CD4-positive, alpha-beta T cell (primary cell): ENCODE measurements at regions not wholly inside any gene's neighbourhood (a gene's known extent, or its start where the extent isn't known, plus 50 kb on each side); places are given as distances from the start of the nearest gene placed in this dataset.
"Not testable (repeated sequence)": the region's sequence is repeated elsewhere in the genome, so short reads cannot be mapped to it uniquely, and the experiment has no call there.

Experiments used
- ATAC-seq: fragments of 200-7000 bp; cut with Tn5 transposase; one replicate; pipeline ENCODE4 v1.10.0; 2022; ENCODE audit warnings: mild to moderate bottlenecking; ENCODE audit not compliant: poor library complexity
- CTCF ChIA-PET: fragments of 350-600 bp; sonication (Branson Sonifier 250); formaldehyde crosslinking; loops from one replicate; lab custom pipeline; 2021; ENCODE audit warnings: antibody characterized with exemption, inconsistent platforms; lab: Charles Lee
- POLR2A ChIA-PET: fragments of 350-600 bp; sonication (Branson Sonifier 250); formaldehyde crosslinking; loops from one replicate; lab custom pipeline; 2021; ENCODE audit warnings: antibody characterized with exemption, inconsistent platforms; lab: Charles Lee
- DNase-seq, 14 experiments: peaks; one replicate each; pipeline ENCODE4 v3.0.0-alpha.2; 2013 to 2020; ENCODE audit warnings: mixed read lengths in 2 of 14
- H3K27ac ChIP-seq, 2 donors: one replicate each; pipeline versions ENCODE4 v1.5.1 to v1.7.0; 2013; ENCODE audit warnings: low read length in 2 of 2, low read depth in 1 of 2, mild to moderate bottlenecking in 1 of 2
- H3K27me3 ChIP-seq, 2 experiments: 1 replicate in 1 of 2; 2 replicates in 1 of 2; pipeline versions ENCODE4 v1.6.1 to v1.7.0; 2013; ENCODE audit warnings: low read length in 2 of 2, control low read depth in 1 of 2, mild to moderate bottlenecking in 1 of 2, moderate library complexity in 1 of 2; ENCODE audit not compliant: insufficient read depth in 2 of 2, control insufficient read depth in 1 of 2
- H3K36me3 ChIP-seq: one replicate; pipeline ENCODE4 v1.6.1; 2013; ENCODE audit warnings: low read length, control low read depth; ENCODE audit not compliant: insufficient read depth
- H3K4me1 ChIP-seq: one replicate; pipeline ENCODE4 v1.6.1; 2013; ENCODE audit warnings: low read length, control low read depth; ENCODE audit not compliant: insufficient read depth
- H3K4me3 ChIP-seq: one replicate; pipeline ENCODE4 v1.5.1; 2013; ENCODE audit warnings: mild to moderate bottlenecking, low read length, moderate library complexity
- H3K9me3 ChIP-seq, 2 experiments: 1 replicate in 1 of 2; 2 replicates in 1 of 2; pipeline versions ENCODE4 v1.6.1 to v1.7.0; 2013; ENCODE audit warnings: low read length in 2 of 2, mild to moderate bottlenecking in 2 of 2, control low read depth in 1 of 2, moderate library complexity in 1 of 2; ENCODE audit not compliant: control insufficient read depth in 1 of 2, insufficient read depth in 1 of 2
- H3K27ac Mint-ChIP-seq: one replicate; pipeline ENCODE4 v1.8.0; 2020; ENCODE audit warnings: mixed read lengths
- H3K27me3 Mint-ChIP-seq: one replicate; pipeline ENCODE4 v1.8.0; 2021; ENCODE audit warnings: mixed read lengths
- H3K36me3 Mint-ChIP-seq: one replicate; pipeline ENCODE4 v1.8.0; 2021; ENCODE audit warnings: low read depth, mixed read lengths
- H3K4me1 Mint-ChIP-seq: one replicate; pipeline ENCODE4 v1.8.0; 2021; ENCODE audit warnings: low read depth, mixed read lengths
- H3K4me3 Mint-ChIP-seq: one replicate; pipeline ENCODE4 v1.8.0; 2020; ENCODE audit warnings: mild to moderate bottlenecking, mixed read lengths
- H3K9me3 Mint-ChIP-seq: one replicate; pipeline ENCODE4 v1.8.0; 2020; ENCODE audit warnings: mixed read lengths
- intact Hi-C, 2 experiments: fragments of 100-400 bp; cut with DNase I in 1 of 2; cut with micrococcal nuclease in 1 of 2; formaldehyde crosslinking; loops; one replicate each; pipeline versions ENCODE4 v1.15.1 to v1.9.0; 2023 to 2025; cut with DNase I, micrococcal nuclease
- TF ChIP-seq, protein P1 (sequence below): fragments of 200-600 bp; IDR thresholded peaks from one replicate; pipeline ENCODE4 v1.8.0; 2022; ENCODE audit warnings: antibody characterized with exemption, mild to moderate bottlenecking

DNA sequence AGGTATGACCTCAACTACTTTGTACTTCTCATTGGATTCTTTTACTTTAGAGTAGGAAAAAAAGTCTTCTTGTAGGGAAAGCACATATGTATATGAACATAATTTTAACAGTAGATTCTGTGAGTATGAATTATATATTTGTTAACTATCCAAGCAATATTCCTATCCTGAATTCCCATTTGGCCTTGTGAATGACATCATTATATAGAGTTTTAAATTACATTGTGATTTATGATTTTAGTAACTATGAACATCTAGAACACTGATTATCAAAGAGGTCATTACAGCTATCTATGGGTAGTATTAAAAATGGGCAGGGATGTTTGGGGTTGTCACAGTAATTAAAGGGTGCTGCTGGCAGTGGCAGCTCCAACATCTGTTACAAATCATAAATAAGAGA is 163.9 kb upstream of the TFAP2D start:
- H3K4me1 ChIP-seq: no peaks in the 10 kb centered on the region
- ChIA-PET CTCF (no interaction called here), POLR2A (no interaction called here)
- no peaks in the 10 kb centered on the region for H3K9me3 ChIP-seq
- H3K4me3 ChIP-seq: no peak overlapping the region
- no peak for ATAC-seq
- no peak for DNase-seq
- Mint-ChIP-seq H3K27ac (no peak overlapping the region), H3K4me1 (no peaks in the 10 kb centered on the region), H3K36me3 (no peaks in the 10 kb centered on the region), H3K27me3 (no peaks in the 10 kb centered on the region), H3K9me3 (peaks cover 3% of the 10 kb centered on the region), H3K4me3 (no peak overlapping the region)
- intact Hi-C loops: no loop called here
- TF ChIP-seq, protein P1, sequence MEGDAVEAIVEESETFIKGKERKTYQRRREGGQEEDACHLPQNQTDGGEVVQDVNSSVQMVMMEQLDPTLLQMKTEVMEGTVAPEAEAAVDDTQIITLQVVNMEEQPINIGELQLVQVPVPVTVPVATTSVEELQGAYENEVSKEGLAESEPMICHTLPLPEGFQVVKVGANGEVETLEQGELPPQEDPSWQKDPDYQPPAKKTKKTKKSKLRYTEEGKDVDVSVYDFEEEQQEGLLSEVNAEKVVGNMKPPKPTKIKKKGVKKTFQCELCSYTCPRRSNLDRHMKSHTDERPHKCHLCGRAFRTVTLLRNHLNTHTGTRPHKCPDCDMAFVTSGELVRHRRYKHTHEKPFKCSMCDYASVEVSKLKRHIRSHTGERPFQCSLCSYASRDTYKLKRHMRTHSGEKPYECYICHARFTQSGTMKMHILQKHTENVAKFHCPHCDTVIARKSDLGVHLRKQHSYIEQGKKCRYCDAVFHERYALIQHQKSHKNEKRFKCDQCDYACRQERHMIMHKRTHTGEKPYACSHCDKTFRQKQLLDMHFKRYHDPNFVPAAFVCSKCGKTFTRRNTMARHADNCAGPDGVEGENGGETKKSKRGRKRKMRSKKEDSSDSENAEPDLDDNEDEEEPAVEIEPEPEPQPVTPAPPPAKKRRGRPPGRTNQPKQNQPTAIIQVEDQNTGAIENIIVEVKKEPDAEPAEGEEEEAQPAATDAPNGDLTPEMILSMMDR: no peak
- H3K27me3 ChIP-seq: no peaks in the 10 kb centered on the region
- no peaks in the 10 kb centered on the region for H3K36me3 ChIP-seq
- no peak overlapping the region for H3K27ac ChIP-seq

DNA sequence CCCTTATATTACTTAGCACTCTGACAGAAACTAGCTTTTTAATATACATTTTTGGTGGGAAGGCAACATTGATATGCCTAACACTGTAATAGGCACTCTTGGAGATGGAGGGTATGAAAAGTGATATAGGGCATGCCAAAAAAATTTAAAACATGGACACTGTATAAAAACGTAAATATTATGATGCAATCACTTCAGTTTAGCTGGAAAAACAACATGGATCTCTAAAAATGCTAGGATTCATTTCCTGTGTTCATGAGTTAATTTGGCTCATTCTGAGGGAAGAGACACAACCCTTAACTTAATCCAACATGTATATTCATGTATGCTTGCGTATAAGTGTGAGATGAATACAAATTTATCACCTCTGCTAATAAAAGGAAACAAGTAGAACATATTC is 157.3 kb upstream of the TFAP2D start:
- Histone ChIP-seq H3K27me3 (no peaks in the 10 kb centered on the region), H3K36me3 (no peaks in the 10 kb centered on the region), H3K9me3 (peaks cover 0 to 3% of the 10 kb centered on the region in 2 experiments), H3K4me1 (no peaks in the 10 kb centered on the region), H3K27ac (no peak overlapping the region), H3K4me3 (no peak overlapping the region)
- Mint-ChIP-seq H3K36me3 (no peaks in the 10 kb centered on the region), H3K4me1 (no peaks in the 10 kb centered on the region), H3K9me3 (peaks cover 4% of the 10 kb centered on the region), H3K27me3 (no peaks in the 10 kb centered on the region), H3K4me3 (no peak overlapping the region), H3K27ac (no peak overlapping the region)
- DNase-seq (no peak), ATAC-seq (no peak)
- intact Hi-C loops: no loop called here
- CTCF ChIA-PET: no interaction called here
- TF ChIP-seq, protein P1: no peak
- POLR2A ChIA-PET: no interaction called here

DNA sequence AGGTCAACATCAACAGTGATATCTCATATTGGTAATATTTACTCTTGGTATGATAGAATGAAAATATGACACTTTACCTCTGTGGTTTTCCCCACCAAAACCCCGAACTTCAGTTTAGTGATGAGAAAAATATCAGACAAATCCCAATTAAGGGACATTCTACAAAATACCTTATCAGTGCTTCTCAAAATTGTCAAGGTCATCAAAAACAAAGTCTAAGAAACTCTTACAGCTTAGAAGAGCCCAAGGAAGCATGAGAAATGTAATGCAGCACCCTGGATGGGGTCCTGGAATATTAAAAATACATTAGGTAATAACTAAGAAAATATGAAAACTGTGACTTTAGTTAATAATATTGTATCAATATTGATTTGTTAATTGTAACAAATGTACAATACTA is 148.3 kb upstream of the TFAP2D start:
- DNase-seq (no peak), ATAC-seq (no peak)
- Histone ChIP-seq H3K27ac (no peak overlapping the region), H3K4me1 (no peaks in the 10 kb centered on the region), H3K9me3 (peaks cover 0 to 7% of the 10 kb centered on the region in 2 experiments), H3K27me3 (no peaks in the 10 kb centered on the region), H3K4me3 (no peak overlapping the region), H3K36me3 (no peaks in the 10 kb centered on the region)
- CTCF ChIA-PET: no interaction called here
- Mint-ChIP-seq H3K4me3 (no peak overlapping the region), H3K4me1 (no peaks in the 10 kb centered on the region), H3K9me3 (no peaks in the 10 kb centered on the region), H3K27ac (no peak overlapping the region), H3K27me3 (no peaks in the 10 kb centered on the region), H3K36me3 (no peaks in the 10 kb centered on the region)
- POLR2A ChIA-PET: no interaction called here
- TF ChIP-seq, protein P1: no peak
- intact Hi-C loops: no loop called here

- H3K27me3 Mint-ChIP-seq, POLR2A ChIA-PET, H3K9me3 ChIP-seq, H3K36me3 Mint-ChIP-seq, H3K4me1 Mint-ChIP-seq, H3K9me3 Mint-ChIP-seq, H3K27ac ChIP-seq, H3K27me3 ChIP-seq, ATAC-seq, H3K4me3 Mint-ChIP-seq, CTCF ChIA-PET, H3K27ac Mint-ChIP-seq, H3K36me3 ChIP-seq, H3K4me1 ChIP-seq, H3K4me3 ChIP-seq, DNase-seq, intact Hi-C loops: not testable (repeated sequence)
Measured at GRCh38 chr6:50571230-50571629, 142.1 kb upstream of the TFAP2D start.
